ENCODE measurements at regions not wholly inside any gene's neighbourhood (a gene's known extent, or its start where the extent isn't known, plus 50 kb on each side); places are given as distances from the start of the nearest gene placed in this dataset.

DNA sequence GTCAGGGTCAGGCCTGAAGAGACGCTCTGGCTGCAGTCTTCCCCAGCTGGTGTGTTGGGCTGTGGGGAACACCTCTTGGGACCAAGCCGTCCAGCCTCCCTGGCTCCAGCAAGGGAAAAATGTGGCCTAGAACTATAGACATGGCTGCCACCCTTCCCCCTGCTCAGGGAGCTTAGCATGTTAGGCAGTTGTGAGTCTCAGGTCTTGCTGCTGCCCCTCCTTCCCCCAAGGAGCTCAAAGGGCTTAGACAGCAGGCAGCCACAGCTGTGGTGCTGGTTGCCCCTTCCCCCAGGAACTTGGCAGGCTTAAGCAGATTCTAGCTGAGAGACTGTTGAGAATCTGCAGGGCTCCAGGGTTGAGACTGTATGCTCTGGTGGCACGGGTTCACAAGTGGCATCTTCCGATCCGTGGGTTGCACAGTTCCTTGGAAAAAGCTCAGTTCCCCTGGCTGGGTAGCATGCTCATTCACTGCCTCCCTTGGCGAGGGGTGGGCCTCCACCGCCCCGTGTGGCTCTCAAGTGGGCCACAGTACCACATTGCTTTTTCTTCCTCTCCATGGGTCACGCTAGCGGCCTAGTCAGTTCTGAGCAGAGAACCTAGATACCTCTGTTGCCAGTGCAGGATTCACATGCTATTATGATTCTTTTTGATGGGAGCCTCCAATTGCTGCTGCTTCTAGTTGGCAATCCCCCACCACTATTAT is 1258.6 kb downstream of the OLFM4 start:
- no peak for DNase-seq (ENCODE audit: unreplicated experiment)
- Mint-ChIP-seq H3K9me3 (ENCODE audit: unreplicated experiment) (peaks cover 8% of the 10 kb centered on the region), H3K27ac (ENCODE audit: low read depth, unreplicated experiment) (no peak overlapping the region), H3K36me3 (ENCODE audit: insufficient read depth, unreplicated experiment) (no peaks in the 10 kb centered on the region), H3K27me3 (ENCODE audit: insufficient read depth, unreplicated experiment) (no peaks in the 10 kb centered on the region), H3K4me1 (ENCODE audit: insufficient read depth, unreplicated experiment) (no peaks in the 10 kb centered on the region), H3K4me3 (ENCODE audit: unreplicated experiment) (no peak overlapping the region)
- TF ChIP-seq, protein P1, sequence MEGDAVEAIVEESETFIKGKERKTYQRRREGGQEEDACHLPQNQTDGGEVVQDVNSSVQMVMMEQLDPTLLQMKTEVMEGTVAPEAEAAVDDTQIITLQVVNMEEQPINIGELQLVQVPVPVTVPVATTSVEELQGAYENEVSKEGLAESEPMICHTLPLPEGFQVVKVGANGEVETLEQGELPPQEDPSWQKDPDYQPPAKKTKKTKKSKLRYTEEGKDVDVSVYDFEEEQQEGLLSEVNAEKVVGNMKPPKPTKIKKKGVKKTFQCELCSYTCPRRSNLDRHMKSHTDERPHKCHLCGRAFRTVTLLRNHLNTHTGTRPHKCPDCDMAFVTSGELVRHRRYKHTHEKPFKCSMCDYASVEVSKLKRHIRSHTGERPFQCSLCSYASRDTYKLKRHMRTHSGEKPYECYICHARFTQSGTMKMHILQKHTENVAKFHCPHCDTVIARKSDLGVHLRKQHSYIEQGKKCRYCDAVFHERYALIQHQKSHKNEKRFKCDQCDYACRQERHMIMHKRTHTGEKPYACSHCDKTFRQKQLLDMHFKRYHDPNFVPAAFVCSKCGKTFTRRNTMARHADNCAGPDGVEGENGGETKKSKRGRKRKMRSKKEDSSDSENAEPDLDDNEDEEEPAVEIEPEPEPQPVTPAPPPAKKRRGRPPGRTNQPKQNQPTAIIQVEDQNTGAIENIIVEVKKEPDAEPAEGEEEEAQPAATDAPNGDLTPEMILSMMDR (IDR thresholded peaks at IDR 0.05; ENCODE audit: unreplicated experiment) = no peak
- no TSS peak for BruUV-seq (replicated peaks)
- intact Hi-C loops (cut with micrococcal nuclease) = no loop called here
- ChIA-PET POLR2A (no interaction called here), CTCF (no interaction called here)

DNA sequence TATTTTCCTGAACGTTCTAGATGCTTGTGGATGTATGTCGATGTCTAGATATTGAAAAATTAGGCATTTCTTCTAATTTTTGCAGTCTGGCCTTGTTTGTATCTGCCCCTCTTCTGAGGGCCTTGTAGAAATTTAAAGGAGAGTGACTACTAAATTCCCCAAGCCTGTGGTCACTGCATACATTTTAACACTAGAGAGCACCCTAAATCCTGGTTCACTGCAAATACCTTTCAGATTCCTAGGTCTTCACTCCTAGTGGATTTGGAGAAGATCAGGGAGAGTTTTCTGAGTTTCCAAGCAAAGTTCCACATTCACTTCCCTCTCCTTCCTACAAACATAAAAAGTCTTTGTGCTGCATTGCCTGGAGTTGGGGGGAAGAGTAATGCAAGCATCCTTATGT is 1272.5 kb downstream of the OLFM4 start:
- no peak for DNase-seq (ENCODE audit: unreplicated experiment)
- ChIA-PET CTCF (interaction anchor here (1.2 kb wide), 1 partner anchor 944 kb away, joined by 3 read pairs; no protein-coding TSS in a partner anchor), POLR2A (no interaction called here)
- TF ChIP-seq, protein P1 (IDR thresholded peaks at IDR 0.05; ENCODE audit: unreplicated experiment) = no peak
- H3K4me1 Mint-ChIP-seq (ENCODE audit: insufficient read depth, unreplicated experiment) = no peaks in the 10 kb centered on the region
- no peaks in the 10 kb centered on the region for H3K27me3 Mint-ChIP-seq (ENCODE audit: insufficient read depth, unreplicated experiment)
- H3K36me3 Mint-ChIP-seq (ENCODE audit: insufficient read depth, unreplicated experiment) = no peaks in the 10 kb centered on the region
- intact Hi-C loops (cut with micrococcal nuclease) = no loop called here
- no TSS peak for BruUV-seq (replicated peaks)
- peaks cover 26% of the 10 kb centered on the region for H3K9me3 Mint-ChIP-seq (ENCODE audit: unreplicated experiment)
- no peak overlapping the region for H3K4me3 Mint-ChIP-seq (ENCODE audit: unreplicated experiment)
- H3K27ac Mint-ChIP-seq (ENCODE audit: low read depth, unreplicated experiment) = no peak overlapping the region

DNA sequence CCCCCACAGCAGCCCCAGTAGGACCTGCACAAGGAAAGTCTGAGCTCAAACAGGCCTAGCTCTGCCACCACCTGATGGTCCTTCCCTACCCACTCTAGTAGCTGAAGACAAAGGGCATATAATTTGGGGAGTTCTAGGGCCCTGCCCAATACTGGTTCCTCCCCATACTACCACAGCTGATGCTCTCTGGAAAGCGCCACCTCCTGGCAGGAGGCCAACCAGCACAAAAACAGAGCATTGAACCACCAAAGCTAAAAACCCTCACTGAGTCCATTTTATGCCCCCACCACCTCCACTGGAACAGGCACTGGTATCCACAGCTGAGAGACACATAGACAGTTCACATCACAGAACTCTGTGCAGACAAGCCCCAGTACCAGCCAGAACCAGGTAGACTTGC is 1276.8 kb downstream of the OLFM4 start:
- no peak for DNase-seq (ENCODE audit: unreplicated experiment)
- H3K27ac Mint-ChIP-seq (ENCODE audit: low read depth, unreplicated experiment) = no peak overlapping the region
- H3K4me1 Mint-ChIP-seq (ENCODE audit: insufficient read depth, unreplicated experiment) = no peaks in the 10 kb centered on the region
- H3K36me3 Mint-ChIP-seq (ENCODE audit: insufficient read depth, unreplicated experiment) = no peaks in the 10 kb centered on the region
- CTCF ChIA-PET = interaction anchor here (0.5 to 1.1 kb wide), 3 partner anchors 40 to 611 kb away, joined by 3 to 4 read pairs (median 3); no protein-coding TSS in a partner anchor
- TF ChIP-seq, protein P1 (IDR thresholded peaks at IDR 0.05; ENCODE audit: unreplicated experiment) = no peak
- peaks cover 6% of the 10 kb centered on the region for H3K9me3 Mint-ChIP-seq (ENCODE audit: unreplicated experiment)
- intact Hi-C loops (cut with micrococcal nuclease) = no loop called here
- no TSS peak for BruUV-seq (replicated peaks)
- POLR2A ChIA-PET = no interaction called here
- no peak overlapping the region for H3K4me3 Mint-ChIP-seq (ENCODE audit: unreplicated experiment)
- H3K27me3 Mint-ChIP-seq (ENCODE audit: insufficient read depth, unreplicated experiment) = no peaks in the 10 kb centered on the region

DNA sequence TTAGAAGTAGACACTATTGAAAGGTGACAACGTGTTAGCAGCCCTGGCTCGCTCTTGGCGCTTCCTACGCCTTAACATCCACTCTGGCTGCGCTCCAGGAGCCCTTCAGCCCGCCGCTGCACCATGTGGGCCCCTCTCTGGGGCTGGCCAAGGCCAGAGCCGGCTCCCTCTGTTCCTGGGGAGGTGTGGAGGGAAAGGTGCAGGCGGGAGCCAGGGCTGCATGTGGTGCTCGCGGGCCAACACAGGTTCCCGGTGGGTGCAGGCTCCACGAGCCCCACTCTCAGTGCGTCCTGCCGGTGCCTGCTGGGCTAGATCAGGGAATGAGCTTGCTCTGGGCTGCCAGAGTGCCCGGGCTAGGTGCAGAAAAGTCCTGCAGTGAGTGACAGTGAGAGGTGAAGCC is 1284.3 kb downstream of the OLFM4 start:
- H3K9me3 Mint-ChIP-seq (ENCODE audit: unreplicated experiment) = peaks cover 8% of the 10 kb centered on the region
- ChIA-PET CTCF (interaction anchor here (1.0 kb wide), 1 partner anchor 16 kb away, joined by 4 read pairs; no protein-coding TSS in a partner anchor), POLR2A (no interaction called here)
- H3K4me1 Mint-ChIP-seq (ENCODE audit: insufficient read depth, unreplicated experiment) = no peaks in the 10 kb centered on the region
- TF ChIP-seq, protein P1 (IDR thresholded peaks at IDR 0.05; ENCODE audit: unreplicated experiment) = no peak
- H3K27ac Mint-ChIP-seq (ENCODE audit: low read depth, unreplicated experiment) = no peak overlapping the region
- DNase-seq (ENCODE audit: unreplicated experiment) = no peak
- H3K27me3 Mint-ChIP-seq (ENCODE audit: insufficient read depth, unreplicated experiment) = no peaks in the 10 kb centered on the region
- intact Hi-C loops (cut with micrococcal nuclease) = no loop called here
- BruUV-seq (replicated peaks) = no TSS peak
- H3K4me3 Mint-ChIP-seq (ENCODE audit: unreplicated experiment) = no peak overlapping the region
- no peaks in the 10 kb centered on the region for H3K36me3 Mint-ChIP-seq (ENCODE audit: insufficient read depth, unreplicated experiment)

All from MCF 10A (cell line).